ENCODE measurements at regions not wholly inside any gene's neighbourhood (a gene's known extent, or its start where the extent isn't known, plus 50 kb on each side); places are given as distances from the start of the nearest gene placed in this dataset.
"Not testable (repeated sequence)": the region's sequence is repeated elsewhere in the genome, so short reads cannot be mapped to it uniquely, and the experiment has no call there.

DNA sequence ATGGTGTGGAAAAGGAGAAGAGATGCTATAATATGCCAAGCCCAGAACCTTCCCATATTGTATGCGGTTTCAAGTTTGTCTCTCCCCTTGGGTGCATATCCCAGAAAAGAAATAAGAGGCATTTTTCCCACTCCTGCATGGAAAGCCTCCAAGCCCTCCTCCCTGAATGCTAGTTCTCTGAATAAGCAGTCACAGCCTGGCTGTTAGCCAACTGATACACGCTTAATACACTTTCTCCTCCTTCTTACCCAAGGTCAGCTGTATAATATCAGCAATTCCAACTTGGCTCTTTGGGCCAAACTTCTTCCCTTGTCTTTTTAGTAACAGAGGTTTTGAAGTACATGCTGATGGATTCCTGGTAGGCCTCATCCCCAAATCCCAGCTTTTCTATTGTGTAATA is 440.1 kb downstream of the EPHA7 start:
- intact Hi-C loops (cut with micrococcal nuclease) = no loop called here

DNA sequence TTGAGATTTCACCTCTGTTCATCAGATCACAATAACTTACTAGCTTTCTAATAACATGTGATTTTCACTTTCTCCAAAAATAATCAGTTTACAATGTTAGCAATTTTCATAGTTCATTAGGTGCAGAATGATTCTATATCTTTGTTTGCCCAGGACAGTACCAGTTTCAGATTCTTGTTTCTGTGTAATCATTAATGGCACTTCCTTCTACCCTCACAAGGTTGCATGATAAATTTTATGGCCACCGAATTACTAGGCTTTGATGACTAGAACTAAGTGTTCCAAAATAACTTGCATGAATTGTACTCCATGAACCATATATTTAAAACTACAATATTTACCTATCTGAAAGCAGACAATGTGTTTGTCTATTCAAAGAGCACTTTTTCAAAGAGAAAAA is 442.3 kb downstream of the EPHA7 start:
- DNase-seq (ENCODE audit: low spot score) = no peak
- H3K27me3 Mint-ChIP-seq (ENCODE audit: low read depth) = no peaks in the 10 kb centered on the region
- no peak overlapping the region for H3K27ac Mint-ChIP-seq
- H3K36me3 Mint-ChIP-seq (ENCODE audit: low read depth) = no peaks in the 10 kb centered on the region
- no peaks in the 10 kb centered on the region for H3K4me1 Mint-ChIP-seq (ENCODE audit: low read depth)
- intact Hi-C loops (cut with micrococcal nuclease) = no loop called here
- H3K9me3 Mint-ChIP-seq = peaks cover 6% of the 10 kb centered on the region
- no peak overlapping the region for H3K4me3 Mint-ChIP-seq (ENCODE audit: low read depth)

More for the DNA sequence above, 440.1 kb downstream of the EPHA7 start:
- Mint-ChIP-seq H3K9me3 (peaks cover 17% of the 10 kb centered on the region), H3K36me3 (ENCODE audit: low read depth) (no peaks in the 10 kb centered on the region), H3K27ac (no peak overlapping the region), H3K4me1 (ENCODE audit: low read depth) (no peaks in the 10 kb centered on the region), H3K27me3 (ENCODE audit: low read depth) (no peaks in the 10 kb centered on the region), H3K4me3 (ENCODE audit: low read depth) (no peak overlapping the region)
- DNase-seq (ENCODE audit: low spot score) = no peak

GRCh38 chr6:92967362-92967761 is 452.0 kb downstream of the EPHA7 start:
- Mint-ChIP-seq H3K4me3 (ENCODE audit: low read depth) (no peak overlapping the region), H3K27ac (no peak overlapping the region), H3K9me3 (no peaks in the 10 kb centered on the region), H3K4me1 (ENCODE audit: low read depth) (no peaks in the 10 kb centered on the region), H3K27me3 (ENCODE audit: low read depth) (no peaks in the 10 kb centered on the region), H3K36me3 (ENCODE audit: low read depth) (no peaks in the 10 kb centered on the region)
- DNase-seq (ENCODE audit: low spot score) = no peak
- intact Hi-C loops (cut with micrococcal nuclease) = no loop called here

DNA sequence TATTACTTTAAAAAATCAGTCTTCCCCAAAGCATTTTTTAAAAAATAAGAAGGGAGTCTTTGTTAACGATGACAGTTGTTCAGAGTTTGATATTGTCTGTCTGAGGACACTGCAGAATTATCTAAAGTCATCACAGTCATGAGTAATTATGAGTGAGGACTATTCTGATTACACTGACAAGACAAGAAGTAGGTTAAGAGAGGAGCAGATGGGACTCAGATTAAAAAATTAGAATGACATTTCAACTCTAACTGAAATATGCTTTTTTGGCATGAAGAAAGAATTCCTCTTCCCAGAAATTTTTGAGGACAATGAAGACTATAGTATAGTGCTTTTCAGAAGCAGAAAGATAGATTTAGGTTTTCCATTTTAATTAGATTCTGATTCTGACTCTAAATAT is 456.5 kb downstream of the EPHA7 start:
- Mint-ChIP-seq H3K36me3 (ENCODE audit: low read depth) (no peaks in the 10 kb centered on the region), H3K9me3 (peaks cover 17% of the 10 kb centered on the region), H3K27me3 (ENCODE audit: low read depth) (no peaks in the 10 kb centered on the region), H3K4me3 (ENCODE audit: low read depth) (no peak overlapping the region), H3K27ac (no peak overlapping the region), H3K4me1 (ENCODE audit: low read depth) (no peaks in the 10 kb centered on the region)
- intact Hi-C loops (cut with micrococcal nuclease) = no loop called here
- DNase-seq (ENCODE audit: low spot score) = no peak

DNA sequence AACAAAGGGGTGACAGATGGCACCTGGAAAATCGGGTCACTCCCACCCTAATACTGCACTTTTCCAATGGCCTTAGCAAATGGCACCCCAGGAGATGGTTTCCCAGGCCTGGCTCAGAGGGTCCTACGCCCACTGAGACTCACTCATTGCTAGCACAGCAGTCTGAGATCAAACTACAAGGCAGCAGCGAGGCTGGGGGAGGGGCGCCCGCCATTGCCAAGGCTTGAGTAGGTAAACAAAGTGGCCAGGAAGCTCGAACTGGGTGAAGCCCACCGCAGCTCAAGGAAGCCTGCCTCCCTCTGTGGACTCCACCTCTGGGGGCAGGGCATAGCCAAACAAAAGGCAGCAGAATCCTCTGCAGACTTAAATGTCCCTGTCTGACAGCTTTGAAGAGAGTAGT is 467.2 kb downstream of the EPHA7 start:
- intact Hi-C loops (cut with micrococcal nuclease); H3K27me3 Mint-ChIP-seq (ENCODE audit: low read depth); H3K36me3 Mint-ChIP-seq (ENCODE audit: low read depth); DNase-seq (ENCODE audit: low spot score); H3K27ac Mint-ChIP-seq; H3K4me3 Mint-ChIP-seq (ENCODE audit: low read depth); H3K4me1 Mint-ChIP-seq (ENCODE audit: low read depth): not testable (repeated sequence)
- peaks cover 25% of the 10 kb centered on the region for H3K9me3 Mint-ChIP-seq

GRCh38 chr6:92945799-92946198 is 473.6 kb downstream of the EPHA7 start:
- Mint-ChIP-seq H3K4me1 (ENCODE audit: low read depth) (no peaks in the 10 kb centered on the region), H3K4me3 (ENCODE audit: low read depth) (no peak overlapping the region), H3K27me3 (ENCODE audit: low read depth) (no peaks in the 10 kb centered on the region)

DNA sequence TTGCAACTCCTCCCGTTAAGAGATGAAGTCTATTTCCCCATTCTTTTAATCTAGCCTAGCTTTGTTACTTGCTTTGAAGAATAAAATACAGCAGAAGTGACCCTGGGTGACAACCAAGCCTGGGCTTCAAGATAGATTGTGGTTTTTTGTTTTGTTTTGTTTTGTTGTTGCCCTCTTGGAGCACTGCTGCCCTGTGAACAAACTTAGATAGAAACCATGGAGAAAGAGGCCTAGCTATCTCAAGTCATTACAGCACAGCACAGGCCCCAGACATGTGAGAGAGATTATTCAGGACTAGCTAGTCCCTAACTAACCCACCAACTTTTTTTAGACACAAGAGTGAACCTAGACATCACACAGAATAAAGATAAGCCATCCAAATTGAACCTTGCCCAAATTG is 475.2 kb downstream of the EPHA7 start:
- no peak overlapping the region for H3K4me3 Mint-ChIP-seq (ENCODE audit: low read depth)
- no peaks in the 10 kb centered on the region for H3K27me3 Mint-ChIP-seq (ENCODE audit: low read depth)
- H3K9me3 Mint-ChIP-seq = no peaks in the 10 kb centered on the region
- H3K36me3 Mint-ChIP-seq (ENCODE audit: low read depth) = no peaks in the 10 kb centered on the region
- DNase-seq (ENCODE audit: low spot score) = no peak
- intact Hi-C loops (cut with micrococcal nuclease) = no loop called here
- no peaks in the 10 kb centered on the region for H3K4me1 Mint-ChIP-seq (ENCODE audit: low read depth)
- no peak overlapping the region for H3K27ac Mint-ChIP-seq

More at GRCh38 chr6:92945799-92946198, 473.6 kb downstream of the EPHA7 start:
- H3K36me3 Mint-ChIP-seq (ENCODE audit: low read depth) = no peaks in the 10 kb centered on the region
- no peak for DNase-seq (ENCODE audit: low spot score)
- peaks cover 4% of the 10 kb centered on the region for H3K9me3 Mint-ChIP-seq
- H3K27ac Mint-ChIP-seq = no peak overlapping the region
- intact Hi-C loops (cut with micrococcal nuclease) = no loop called here

DNA sequence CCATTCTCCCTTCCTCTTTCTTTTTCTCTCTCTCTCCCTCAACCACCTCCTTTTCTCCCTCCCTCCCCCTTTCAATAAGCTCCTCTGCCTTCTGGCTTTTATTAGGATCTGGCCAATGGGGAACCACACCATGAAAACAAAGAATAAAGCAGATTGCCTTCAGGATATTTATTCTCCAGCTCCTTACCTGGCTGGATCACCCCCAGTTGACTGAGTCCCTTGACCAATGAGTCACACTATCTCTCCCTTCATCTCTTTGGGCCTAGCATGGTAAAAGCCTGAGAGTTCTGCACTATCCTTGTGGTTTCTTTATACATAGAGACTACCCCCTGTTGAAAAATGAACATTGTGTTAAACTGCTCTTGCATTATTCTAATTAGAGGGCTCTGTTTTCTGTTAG is 476.8 kb downstream of the EPHA7 start:
- Mint-ChIP-seq H3K36me3 (ENCODE audit: low read depth) (no peaks in the 10 kb centered on the region), H3K4me1 (ENCODE audit: low read depth) (no peaks in the 10 kb centered on the region), H3K27me3 (ENCODE audit: low read depth) (no peaks in the 10 kb centered on the region), H3K27ac (no peak overlapping the region), H3K9me3 (no peaks in the 10 kb centered on the region), H3K4me3 (ENCODE audit: low read depth) (no peak overlapping the region)
- intact Hi-C loops (cut with micrococcal nuclease) = no loop called here
- DNase-seq (ENCODE audit: low spot score) = no peak

- H3K4me3 Mint-ChIP-seq (ENCODE audit: low read depth) = no peak overlapping the region
- no peak overlapping the region for H3K27ac Mint-ChIP-seq
- no peak for DNase-seq (ENCODE audit: low spot score)
- H3K9me3 Mint-ChIP-seq = peaks cover 17% of the 10 kb centered on the region
- no peaks in the 10 kb centered on the region for H3K36me3 Mint-ChIP-seq (ENCODE audit: low read depth)
- no peaks in the 10 kb centered on the region for H3K4me1 Mint-ChIP-seq (ENCODE audit: low read depth)
- intact Hi-C loops (cut with micrococcal nuclease) = no loop called here
- no peaks in the 10 kb centered on the region for H3K27me3 Mint-ChIP-seq (ENCODE audit: low read depth)
Observed at GRCh38 chr6:92934625-92935024, 484.7 kb downstream of the EPHA7 start.

DNA sequence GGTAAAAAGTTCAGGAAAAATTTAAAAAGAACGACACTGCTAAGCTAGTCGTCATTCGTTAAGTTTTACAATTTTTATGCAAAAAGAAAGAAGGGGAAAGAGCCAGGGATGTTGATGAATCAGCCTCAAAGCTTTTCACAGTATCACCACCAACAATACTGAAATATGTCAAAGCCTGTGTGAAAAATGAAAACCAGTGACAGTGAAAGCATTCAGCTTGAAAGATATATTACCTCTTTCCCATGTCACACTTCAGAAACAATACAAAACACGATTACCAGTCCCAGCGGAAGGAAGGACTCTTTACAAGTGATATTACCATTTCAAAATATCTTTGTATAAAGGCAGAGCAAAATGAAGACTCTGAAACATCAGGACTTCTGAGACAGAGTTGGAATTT is 489.2 kb downstream of the EPHA7 start:
- intact Hi-C loops (cut with micrococcal nuclease) = no loop called here

GRCh38 chr6:92922216-92922806 is 497.0 kb downstream of the EPHA7 start:
- Mint-ChIP-seq H3K36me3 (ENCODE audit: low read depth) (no peaks in the 10 kb centered on the region), H3K4me1 (ENCODE audit: low read depth) (no peaks in the 10 kb centered on the region), H3K4me3 (ENCODE audit: low read depth) (no peak overlapping the region), H3K27ac (no peak overlapping the region), H3K27me3 (ENCODE audit: low read depth) (no peaks in the 10 kb centered on the region), H3K9me3 (no peaks in the 10 kb centered on the region)
- intact Hi-C loops (cut with micrococcal nuclease) = no loop called here
- DNase-seq (ENCODE audit: low spot score) = no peak

More for the DNA sequence above, 489.2 kb downstream of the EPHA7 start:
- DNase-seq (ENCODE audit: low spot score) = no peak
- Mint-ChIP-seq H3K27ac (no peak overlapping the region), H3K36me3 (ENCODE audit: low read depth) (no peaks in the 10 kb centered on the region), H3K27me3 (ENCODE audit: low read depth) (no peaks in the 10 kb centered on the region), H3K4me1 (ENCODE audit: low read depth) (no peaks in the 10 kb centered on the region), H3K9me3 (peaks cover 8% of the 10 kb centered on the region), H3K4me3 (ENCODE audit: low read depth) (no peak overlapping the region)

DNA sequence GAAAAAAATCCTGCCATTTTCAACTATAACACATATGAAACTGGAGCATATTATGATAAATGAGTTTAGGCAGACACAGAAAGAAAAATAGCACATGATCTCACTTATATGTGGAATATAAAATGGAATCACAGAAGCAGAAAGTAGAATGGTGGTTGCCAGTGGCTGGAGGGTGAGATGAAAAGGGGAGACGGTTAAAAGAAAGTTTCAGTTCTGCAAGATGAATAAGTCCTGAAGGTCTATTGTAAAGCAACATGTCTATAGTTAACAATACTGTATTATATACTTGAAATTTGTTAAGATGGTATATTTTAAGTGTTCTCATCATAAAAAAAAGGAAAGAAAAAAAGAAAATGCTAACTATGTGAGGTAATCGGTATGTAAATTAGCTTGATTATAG is 503.9 kb downstream of the EPHA7 start:
- Mint-ChIP-seq H3K9me3 (no peaks in the 10 kb centered on the region), H3K4me1 (ENCODE audit: low read depth) (no peaks in the 10 kb centered on the region), H3K27ac (no peak overlapping the region), H3K27me3 (ENCODE audit: low read depth) (no peaks in the 10 kb centered on the region), H3K36me3 (ENCODE audit: low read depth) (no peaks in the 10 kb centered on the region), H3K4me3 (ENCODE audit: low read depth) (no peak overlapping the region)
- intact Hi-C loops (cut with micrococcal nuclease) = no loop called here
- DNase-seq (ENCODE audit: low spot score) = no peak

- Mint-ChIP-seq H3K27ac (no peak overlapping the region), H3K9me3 (no peaks in the 10 kb centered on the region), H3K4me3 (ENCODE audit: low read depth) (no peak overlapping the region), H3K27me3 (ENCODE audit: low read depth) (no peaks in the 10 kb centered on the region), H3K36me3 (ENCODE audit: low read depth) (no peaks in the 10 kb centered on the region), H3K4me1 (ENCODE audit: low read depth) (no peaks in the 10 kb centered on the region)
- DNase-seq (ENCODE audit: low spot score) = no peak
- intact Hi-C loops (cut with micrococcal nuclease) = no loop called here
Observed at GRCh38 chr6:92911301-92911700, 508.1 kb downstream of the EPHA7 start.

- DNase-seq (ENCODE audit: low spot score) = no peak
- H3K9me3 Mint-ChIP-seq = no peaks in the 10 kb centered on the region
- H3K27me3 Mint-ChIP-seq (ENCODE audit: low read depth) = no peaks in the 10 kb centered on the region
- H3K4me3 Mint-ChIP-seq (ENCODE audit: low read depth) = no peak overlapping the region
- H3K4me1 Mint-ChIP-seq (ENCODE audit: low read depth) = no peaks in the 10 kb centered on the region
- no peak overlapping the region for H3K27ac Mint-ChIP-seq
- intact Hi-C loops (cut with micrococcal nuclease) = no loop called here
- H3K36me3 Mint-ChIP-seq (ENCODE audit: low read depth) = no peaks in the 10 kb centered on the region
Observed at GRCh38 chr6:92910646-92911045, 508.7 kb downstream of the EPHA7 start.

Data from activated T-helper 2 cell treated with anti-CD3 and anti-CD28 coated beads, Interferon-gamma antibody, Interleukin-2, Interleukin-4, amounts not matched to agents 10 μg/mL and 5 μg/mL and 100 μg/mL, durations not matched to agents 14 hours and 24 hours and 36 hours (primary cell).